ENCODE measurements at regions not wholly inside any gene's neighbourhood (a gene's known extent, or its start where the extent isn't known, plus 50 kb on each side); places are given as distances from the start of the nearest gene placed in this dataset.

DNA sequence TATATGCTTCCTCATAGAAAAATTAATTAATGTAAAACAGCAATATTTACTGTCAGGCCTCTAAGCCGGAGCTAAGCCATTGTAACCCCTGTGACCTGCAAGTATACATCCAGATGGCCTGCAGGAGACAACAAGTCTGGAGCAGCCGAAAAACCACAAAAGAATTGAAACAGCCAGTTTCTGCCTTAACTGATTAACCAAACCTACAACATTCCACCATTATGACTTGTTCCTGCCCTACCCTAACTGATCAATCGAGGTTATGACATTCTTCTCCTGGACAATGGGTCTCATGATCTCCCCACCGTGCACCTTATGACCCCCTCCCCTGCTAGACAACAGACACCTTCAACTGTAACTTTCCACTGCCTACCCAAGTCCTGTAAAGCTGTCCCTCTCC is 205.8 kb upstream of the DUSP10 start:
- H2BK15ac ChIP-seq (ENCODE audit: low read length), result no peak overlapping the region
- H3K4ac ChIP-seq (replicated peaks; ENCODE audit: insufficient read length, low read depth, low read length), result no peak overlapping the region
- H3K23me2 ChIP-seq (ENCODE audit: low read depth, low read length), result no peaks in the 10 kb centered on the region; the same call in 1 of the 2 replicates
- no peak overlapping the region for H3K14ac ChIP-seq (ENCODE audit: insufficient read length)
- H4K20me1 ChIP-seq (replicated peaks in 1 of 2; ENCODE audit: control insufficient read depth in 1 of 2, insufficient read depth in 2 of 2, low read length in 2 of 2), result no peaks in the 10 kb centered on the region
- no peak overlapping the region for H4K5ac ChIP-seq (ENCODE audit: insufficient read length, low read depth, low read length)
- H2BK12ac ChIP-seq (ENCODE audit: low read depth, low read length), result no peak overlapping the region
- no peak overlapping the region for H4K91ac ChIP-seq (replicated peaks; ENCODE audit: insufficient read length, low read length)
- H3K18ac ChIP-seq (ENCODE audit: extremely low read depth, low read length), result no peak overlapping the region
- POLR2A ChIA-PET (ENCODE audit: partially characterized antibody), result no interaction called here
- no peak overlapping the region for H2BK120ac ChIP-seq (replicated peaks; ENCODE audit: low read depth, low read length)
- CTCF ChIA-PET (ENCODE audit: partially characterized antibody), result no interaction called here
- DNase-seq (ENCODE audit: low read depth in 1 of 2, low spot score in 2 of 2) (no peak), FAIRE-seq (no peak)
- no peaks in the 10 kb centered on the region for H3K36me3 ChIP-seq (ENCODE audit: control insufficient read depth in 2 of 4, insufficient read depth in 4 of 4, low read length in 3 of 4)
- no peak overlapping the region for H3K56ac ChIP-seq (replicated peaks; ENCODE audit: insufficient read length, low read depth, low read length)
- H3K79me2 ChIP-seq (ENCODE audit: control insufficient read depth in 1 of 2, insufficient read depth in 2 of 2, low read length in 2 of 2), result no peaks in the 10 kb centered on the region
- 90% methylated on average over 4 of the region's 4 CpGs; no CpG with 5 or more reads in 1 of the 2 experiments for WGBS, 2 experiments (ENCODE audit: extremely low coverage in 1 of 2, insufficient coverage in 1 of 2, insufficient read length in 1 of 2, insufficient replicate concordance in 2 of 2, low coverage in 1 of 2, low lambda C conversion rate in 2 of 2, missing lambda C conversion rate in 1 of 2)
- H3K4me3 ChIP-seq (ENCODE audit: extremely low read depth in 1 of 4, insufficient read depth in 2 of 4, low read depth in 3 of 4, low read length in 4 of 4), result no peak overlapping the region
- H2AFZ ChIP-seq (ENCODE audit: low read length), result no peak overlapping the region
- no peak overlapping the region for H4K8ac ChIP-seq (ENCODE audit: extremely low read depth, insufficient read depth, low read length)
- no peak overlapping the region for H3K27ac ChIP-seq (ENCODE audit: low read depth, low read length)
- no peak overlapping the region for H3K9ac ChIP-seq (replicated peaks in 1 of 4; ENCODE audit: extremely low read depth in 1 of 4, low read depth in 3 of 4, low read length in 3 of 4)
- 0 out of 4 replicates have a peak, but pooled peaks cover 0 to 3% of the 10 kb centered on the region in 2 experiments for H3K9me3 ChIP-seq (ENCODE audit: insufficient read depth in 2 of 2, low read depth in 1 of 2, low read length in 1 of 2)
- H2AK5ac ChIP-seq (ENCODE audit: low read depth, low read length), result no peak overlapping the region
- H3K79me1 ChIP-seq (ENCODE audit: low read depth, low read length), result no peaks in the 10 kb centered on the region
- TF ChIP-seq TAF7 (optimal IDR thresholded peaks at IDR 0.05; ENCODE audit: borderline replicate concordance, low read depth, low read length), result no peak
- TF ChIP-seq CBX5 (IDR thresholded peaks at IDR 0.05; ENCODE audit: low read depth, low read length), result no peak
- no peak for TF ChIP-seq SIX5 (IDR thresholded peaks at IDR 0.05; ENCODE audit: low read depth, low read length)
- no peak for TF ChIP-seq KDM5A (IDR thresholded peaks at IDR 0.05; ENCODE audit: low read length)
- TF ChIP-seq, protein P1, sequence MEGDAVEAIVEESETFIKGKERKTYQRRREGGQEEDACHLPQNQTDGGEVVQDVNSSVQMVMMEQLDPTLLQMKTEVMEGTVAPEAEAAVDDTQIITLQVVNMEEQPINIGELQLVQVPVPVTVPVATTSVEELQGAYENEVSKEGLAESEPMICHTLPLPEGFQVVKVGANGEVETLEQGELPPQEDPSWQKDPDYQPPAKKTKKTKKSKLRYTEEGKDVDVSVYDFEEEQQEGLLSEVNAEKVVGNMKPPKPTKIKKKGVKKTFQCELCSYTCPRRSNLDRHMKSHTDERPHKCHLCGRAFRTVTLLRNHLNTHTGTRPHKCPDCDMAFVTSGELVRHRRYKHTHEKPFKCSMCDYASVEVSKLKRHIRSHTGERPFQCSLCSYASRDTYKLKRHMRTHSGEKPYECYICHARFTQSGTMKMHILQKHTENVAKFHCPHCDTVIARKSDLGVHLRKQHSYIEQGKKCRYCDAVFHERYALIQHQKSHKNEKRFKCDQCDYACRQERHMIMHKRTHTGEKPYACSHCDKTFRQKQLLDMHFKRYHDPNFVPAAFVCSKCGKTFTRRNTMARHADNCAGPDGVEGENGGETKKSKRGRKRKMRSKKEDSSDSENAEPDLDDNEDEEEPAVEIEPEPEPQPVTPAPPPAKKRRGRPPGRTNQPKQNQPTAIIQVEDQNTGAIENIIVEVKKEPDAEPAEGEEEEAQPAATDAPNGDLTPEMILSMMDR (IDR thresholded peaks at IDR 0.05; ENCODE audit: control extremely low read depth in 1 of 3, insufficient read depth in 1 of 3, low read depth in 1 of 3, low read length in 3 of 3), result no peak
- no peak for TF ChIP-seq TEAD4 (IDR thresholded peaks at IDR 0.05; ENCODE audit: low read depth, low read length)
- TF ChIP-seq, protein P2, sequence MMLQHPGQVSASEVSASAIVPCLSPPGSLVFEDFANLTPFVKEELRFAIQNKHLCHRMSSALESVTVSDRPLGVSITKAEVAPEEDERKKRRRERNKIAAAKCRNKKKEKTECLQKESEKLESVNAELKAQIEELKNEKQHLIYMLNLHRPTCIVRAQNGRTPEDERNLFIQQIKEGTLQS (IDR thresholded peaks at IDR 0.05; ENCODE audit: insufficient read depth, low read depth, low read length), result no peak
- no peak overlapping the region for H3K4me2 ChIP-seq (ENCODE audit: insufficient read depth in 1 of 2, low read depth in 2 of 2, low read length in 2 of 2)
- no peak overlapping the region for H3K23ac ChIP-seq (ENCODE audit: insufficient read length)
- no peak overlapping the region for H2BK5ac ChIP-seq (ENCODE audit: low read depth, low read length)
- no peak overlapping the region for H2BK20ac ChIP-seq (ENCODE audit: low read length)
- no peaks in the 10 kb centered on the region for H3K27me3 ChIP-seq (replicated peaks in 1 of 4; ENCODE audit: control insufficient read depth in 3 of 4, extremely low read depth in 1 of 4, insufficient read depth in 3 of 4, low read length in 3 of 4)
- H3K4me1 ChIP-seq (replicated peaks in 1 of 4; ENCODE audit: control insufficient read depth in 3 of 4, insufficient read depth in 4 of 4, low read length in 3 of 4), result no peaks in the 10 kb centered on the region

Measured in H1 (cell line).